ENCODE measurements at regions not wholly inside any gene's neighbourhood (a gene's known extent, or its start where the extent isn't known, plus 50 kb on each side); places are given as distances from the start of the nearest gene placed in this dataset.

DNA sequence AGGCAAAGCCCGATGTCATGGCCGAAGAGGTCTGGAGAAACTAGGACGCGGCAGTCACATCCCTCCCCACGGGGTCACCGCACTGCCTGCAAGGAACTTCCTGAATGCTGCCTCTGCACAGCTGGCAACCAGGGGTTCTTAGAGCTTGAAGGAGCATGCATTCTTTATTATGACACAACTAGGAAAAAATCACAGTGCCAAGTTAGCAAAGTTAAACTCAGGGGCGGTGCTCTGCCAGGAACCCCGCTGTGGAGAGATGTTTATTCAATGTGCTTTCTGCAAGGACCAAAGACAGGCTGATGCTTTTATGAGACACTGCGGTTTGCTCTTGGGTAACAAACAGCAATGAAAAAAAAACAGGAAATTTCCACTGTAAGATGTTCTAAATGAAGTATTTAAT, 287.3 kb upstream of the FOXQ1 start:
- H3K4me1 ChIP-seq, result peaks cover 0 to 12% (median 6%) of the 10 kb centered on the region in 3 donors
- DNase-seq, result no peak
- no peak overlapping the region for H3K4me3 ChIP-seq
- TF ChIP-seq, protein P1, sequence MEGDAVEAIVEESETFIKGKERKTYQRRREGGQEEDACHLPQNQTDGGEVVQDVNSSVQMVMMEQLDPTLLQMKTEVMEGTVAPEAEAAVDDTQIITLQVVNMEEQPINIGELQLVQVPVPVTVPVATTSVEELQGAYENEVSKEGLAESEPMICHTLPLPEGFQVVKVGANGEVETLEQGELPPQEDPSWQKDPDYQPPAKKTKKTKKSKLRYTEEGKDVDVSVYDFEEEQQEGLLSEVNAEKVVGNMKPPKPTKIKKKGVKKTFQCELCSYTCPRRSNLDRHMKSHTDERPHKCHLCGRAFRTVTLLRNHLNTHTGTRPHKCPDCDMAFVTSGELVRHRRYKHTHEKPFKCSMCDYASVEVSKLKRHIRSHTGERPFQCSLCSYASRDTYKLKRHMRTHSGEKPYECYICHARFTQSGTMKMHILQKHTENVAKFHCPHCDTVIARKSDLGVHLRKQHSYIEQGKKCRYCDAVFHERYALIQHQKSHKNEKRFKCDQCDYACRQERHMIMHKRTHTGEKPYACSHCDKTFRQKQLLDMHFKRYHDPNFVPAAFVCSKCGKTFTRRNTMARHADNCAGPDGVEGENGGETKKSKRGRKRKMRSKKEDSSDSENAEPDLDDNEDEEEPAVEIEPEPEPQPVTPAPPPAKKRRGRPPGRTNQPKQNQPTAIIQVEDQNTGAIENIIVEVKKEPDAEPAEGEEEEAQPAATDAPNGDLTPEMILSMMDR (IDR thresholded peaks at IDR 0.05), result no peak
- no peaks in the 10 kb centered on the region for H3K9me3 ChIP-seq
- intact Hi-C loops (cut with DNase I), result no loop called here
- peak overlapping the region in 2 of 4 donors; percentile 29 to 49 for H3K27ac ChIP-seq
- WGBS, 2 donors, result 17% methylated on average over 9 of the region's 9 CpGs
- H3K27me3 ChIP-seq, result no peaks in the 10 kb centered on the region
- H3K36me3 ChIP-seq, result no peaks in the 10 kb centered on the region

DNA sequence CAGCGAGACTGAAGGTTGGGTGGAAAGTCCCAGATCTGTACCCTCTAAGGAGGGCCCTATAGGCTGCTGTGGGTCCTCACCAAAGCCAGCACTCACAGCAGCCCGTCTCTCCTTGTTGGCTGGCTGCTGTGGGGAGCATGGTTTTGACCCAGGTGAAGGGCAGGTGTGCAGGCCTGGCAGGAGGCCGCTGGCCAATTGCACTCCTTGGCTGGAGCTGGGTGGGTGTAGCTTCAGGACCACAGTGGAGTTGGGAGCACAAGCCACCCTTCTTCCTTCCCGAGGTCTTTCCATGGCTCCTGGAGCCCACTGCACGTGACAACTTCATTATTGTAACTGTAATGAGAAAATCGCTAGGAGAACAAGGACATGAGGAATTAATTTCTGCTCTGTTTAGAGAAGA, 287.7 kb upstream of the FOXQ1 start:
- DNase-seq, result no peak
- no peak for TF ChIP-seq POLR2A (IDR thresholded peaks at IDR 0.05)
- TF ChIP-seq, protein P1 (IDR thresholded peaks at IDR 0.05), result no peak
- Histone ChIP-seq H3K27ac (peak overlapping the region in 2 of 4 donors; percentile 29 to 49), H3K36me3 (no peaks in the 10 kb centered on the region), H3K4me3 (no peak overlapping the region), H3K4me1 (peaks cover 0 to 12% (median 6%) of the 10 kb centered on the region in 3 donors), H3K27me3 (no peaks in the 10 kb centered on the region), H3K9me3 (no peaks in the 10 kb centered on the region)
- intact Hi-C loops (cut with DNase I), result no loop called here
- 73 to 87% methylated on average over 3 to 6 of the region's 6 CpGs for WGBS, 2 donors

DNA sequence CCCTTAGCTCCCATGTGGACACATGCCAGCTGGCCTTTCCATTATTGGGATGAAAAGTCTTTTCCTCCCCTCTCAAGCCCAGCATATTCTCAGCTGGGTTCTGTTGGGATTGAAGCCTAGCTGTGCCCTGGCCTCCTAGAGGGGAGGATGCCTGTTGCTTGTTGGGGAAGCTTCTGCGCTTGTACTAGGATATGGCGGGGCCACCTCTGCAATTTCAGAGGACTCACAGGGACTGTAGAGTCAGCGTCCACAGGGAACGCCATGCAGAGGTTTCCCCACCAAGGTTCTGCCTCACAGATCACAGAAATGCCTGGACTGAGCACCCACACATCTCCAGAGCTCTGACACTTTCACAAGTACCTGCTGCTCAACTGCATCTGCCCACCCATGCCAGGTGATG, 288.7 kb upstream of the FOXQ1 start:
- DNase-seq, result no peak
- Histone ChIP-seq H3K4me1 (peaks cover 0 to 12% (median 6%) of the 10 kb centered on the region in 3 donors), H3K27ac (no peak overlapping the region), H3K36me3 (no peaks in the 10 kb centered on the region), H3K4me3 (no peak overlapping the region), H3K27me3 (no peaks in the 10 kb centered on the region), H3K9me3 (no peaks in the 10 kb centered on the region)
- intact Hi-C loops (cut with DNase I), result no loop called here
- TF ChIP-seq, protein P1 (IDR thresholded peaks at IDR 0.05), result no peak
- TF ChIP-seq POLR2A (IDR thresholded peaks at IDR 0.05), result no peak
- whole genome bisulfite sequencing, 2 donors, result 86% methylated on average over 1 of the region's 4 CpGs; no CpG with 5 or more reads in 1 of the 2 donors

DNA sequence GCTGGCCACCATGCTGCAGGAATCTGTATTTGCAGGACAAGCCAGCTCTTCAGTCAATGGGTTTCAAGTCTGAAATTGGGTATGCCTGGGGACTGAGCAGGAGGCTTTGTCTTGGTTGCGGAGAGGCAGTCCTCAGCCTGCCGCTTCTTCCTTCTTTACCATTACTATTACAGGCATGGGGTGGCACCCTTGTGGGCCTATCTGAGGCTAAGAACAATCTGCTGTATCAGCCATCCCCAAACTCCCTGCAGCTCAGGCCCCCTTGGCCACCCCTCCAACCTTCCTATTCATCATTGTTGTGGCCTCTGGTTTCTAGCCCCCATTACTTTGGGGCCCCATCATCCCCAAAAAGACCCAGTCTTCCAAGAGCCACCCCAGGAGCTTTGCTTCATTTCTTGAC, 289.2 kb upstream of the FOXQ1 start:
- no peaks in the 10 kb centered on the region for H3K9me3 ChIP-seq
- H3K27ac ChIP-seq, result no peak overlapping the region
- intact Hi-C loops (cut with DNase I), result no loop called here
- no peaks in the 10 kb centered on the region for H3K27me3 ChIP-seq
- 87 to 100% methylated on average over 2 of the region's 2 CpGs for WGBS, 2 donors
- no peak for DNase-seq
- H3K4me1 ChIP-seq, result peaks cover 0 to 12% (median 6%) of the 10 kb centered on the region in 3 donors
- TF ChIP-seq POLR2A (IDR thresholded peaks at IDR 0.05), result no peak
- TF ChIP-seq, protein P1 (IDR thresholded peaks at IDR 0.05), result no peak
- H3K4me3 ChIP-seq, result no peak overlapping the region
- H3K36me3 ChIP-seq, result no peaks in the 10 kb centered on the region

DNA sequence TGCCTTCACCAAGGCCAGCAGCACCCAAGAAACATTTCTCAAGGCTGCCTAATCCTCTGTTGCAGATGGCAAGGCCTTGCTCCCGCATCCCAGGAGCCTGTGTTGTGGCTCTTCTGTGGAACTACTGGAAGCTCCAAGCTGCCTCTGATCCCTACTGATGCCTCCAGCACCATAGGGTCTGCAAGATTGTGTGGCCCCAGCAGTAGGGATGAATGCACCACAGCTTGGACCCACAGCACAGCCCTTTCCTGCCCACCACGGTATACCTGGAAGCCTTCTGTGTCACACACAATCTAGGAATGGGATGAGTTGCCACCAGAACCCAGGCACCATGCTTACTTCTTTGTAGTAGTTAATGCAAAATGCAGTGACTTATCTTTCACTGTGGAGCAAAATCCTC, 291.1 kb upstream of the FOXQ1 start:
- WGBS, 2 donors, result 50 to 63% methylated on average over 1 to 2 of the region's 2 CpGs
- Histone ChIP-seq H3K4me1 (peaks cover 0 to 12% (median 6%) of the 10 kb centered on the region in 3 donors), H3K9me3 (no peaks in the 10 kb centered on the region), H3K36me3 (no peaks in the 10 kb centered on the region), H3K27me3 (no peaks in the 10 kb centered on the region), H3K4me3 (no peak overlapping the region), H3K27ac (no peak overlapping the region)
- TF ChIP-seq, protein P1 (IDR thresholded peaks at IDR 0.05), result no peak
- no peak for TF ChIP-seq POLR2A (IDR thresholded peaks at IDR 0.05)
- intact Hi-C loops (cut with DNase I), result no loop called here
- no peak for DNase-seq

All from esophagus squamous epithelium (tissue), 5 donors.